WTC11 (cell line): ENCODE measurements at regions not wholly inside any gene's neighbourhood (a gene's known extent, or its start where the extent isn't known, plus 50 kb on each side); places are given as distances from the start of the nearest gene placed in this dataset.

Source experiments
- ATAC-seq: fragments of 200-7000 bp; cut with Tn5 transposase; 2 replicates; pipeline ENCODE4 v1.10.0; 2021; ENCODE audit warnings: mild to moderate bottlenecking, moderate library complexity
- CTCF ChIA-PET: fragments of 300-600 bp; sonication (Branson Sonifier 250); formaldehyde crosslinking; loops from one replicate; lab custom pipeline; 2021; ENCODE audit warnings: antibody characterized with exemption; lab: Charles Lee
- POLR2A ChIA-PET: fragments of 350-600 bp; sonication (Branson Sonifier 250); formaldehyde crosslinking; loops from one replicate; lab custom pipeline; 2021; ENCODE audit warnings: antibody characterized with exemption; lab: Charles Lee
- DNase-seq: peaks from one replicate; pipeline ENCODE4 v3.0.0; 2021; ENCODE audit warnings: low spot score
- H3K27ac Mint-ChIP-seq: 2 replicates; pipeline ENCODE4 v1.8.0; 2021; ENCODE audit warnings: mixed read lengths
- H3K27me3 Mint-ChIP-seq: 2 replicates; pipeline ENCODE4 v1.8.0; 2021; ENCODE audit warnings: low read depth, mild to moderate bottlenecking, moderate library complexity, mixed read lengths
- H3K36me3 Mint-ChIP-seq: 2 replicates; pipeline ENCODE4 v1.8.0; 2021; ENCODE audit warnings: mixed read lengths
- H3K4me1 Mint-ChIP-seq: 2 replicates; pipeline ENCODE4 v1.8.0; 2022; ENCODE audit warnings: mixed read lengths
- H3K4me3 Mint-ChIP-seq: 2 replicates; pipeline ENCODE4 v1.8.0; 2021; ENCODE audit warnings: mild to moderate bottlenecking, moderate library complexity, mixed read lengths
- H3K9me3 Mint-ChIP-seq: 2 replicates; pipeline ENCODE4 v1.8.0; 2021; ENCODE audit warnings: mixed read lengths
- ATF3 ChIP-seq: sonication (generic); formaldehyde crosslinking; conservative IDR thresholded peaks from 2 replicates; pipeline ENCODE4 v1.8.1; 2022; ENCODE audit warnings: mild to moderate bottlenecking, missing genetic modification reagents
- CREM ChIP-seq: sonication (generic); formaldehyde crosslinking; IDR thresholded peaks from 2 replicates; pipeline ENCODE4 v1.8.1; 2022; ENCODE audit warnings: mild to moderate bottlenecking, missing genetic modification reagents, moderate library complexity
- CTCF ChIP-seq: fragments of 200-600 bp; IDR thresholded peaks from 2 replicates; pipeline ENCODE4 v1.8.0; 2022; ENCODE audit warnings: antibody characterized with exemption
- E2F5 ChIP-seq: sonication (generic); formaldehyde crosslinking; IDR thresholded peaks from 2 replicates; pipeline ENCODE4 v1.8.1; 2022; ENCODE audit warnings: mild to moderate bottlenecking, moderate library complexity, missing genetic modification reagents
- ETV6 ChIP-seq: sonication (generic); formaldehyde crosslinking; IDR thresholded peaks from 2 replicates; pipeline ENCODE4 v1.8.1; 2022; ENCODE audit warnings: mild to moderate bottlenecking, missing genetic modification reagents
- MXD4 ChIP-seq: fragments of 250-450 bp; sonication (Bioruptor Pico); IDR thresholded peaks from 2 replicates; pipeline ENCODE4 v1.8.0; 2021; ENCODE audit warnings: mild to moderate bottlenecking, moderate library complexity, borderline replicate concordance
- SMAD3 ChIP-seq: sonication (generic); formaldehyde crosslinking; IDR thresholded peaks from 2 replicates; pipeline ENCODE4 v1.8.0; 2022; ENCODE audit warnings: missing genetic modification reagents, mild to moderate bottlenecking, borderline replicate concordance
- ZBTB43 ChIP-seq: sonication (generic); formaldehyde crosslinking; IDR thresholded peaks from 2 replicates; pipeline ENCODE4 v1.8.1; 2023; ENCODE audit warnings: mild to moderate bottlenecking, missing genetic modification reagents
- ZNF121 ChIP-seq: sonication (generic); formaldehyde crosslinking; IDR thresholded peaks from 2 replicates; pipeline ENCODE4 v1.8.0; 2023; ENCODE audit warnings: missing genetic modification reagents
- ZNF317 ChIP-seq: sonication (generic); formaldehyde crosslinking; IDR thresholded peaks from 2 replicates; pipeline ENCODE4 v1.8.1; 2023; ENCODE audit warnings: low read depth, mild to moderate bottlenecking, moderate library complexity, missing genetic modification reagents, borderline replicate concordance
- ZNF671 ChIP-seq: fragments of 250-450 bp; sonication (Bioruptor Pico); IDR thresholded peaks from 2 replicates; pipeline ENCODE4 v1.8.0; 2021; ENCODE audit warnings: mild to moderate bottlenecking
- ZSCAN18 ChIP-seq: fragments of 250-450 bp; sonication (Bioruptor Pico); IDR thresholded peaks from 2 replicates; pipeline ENCODE4 v2.1.2; 2022; ENCODE audit warnings: mild to moderate bottlenecking, moderate library complexity
- TF ChIP-seq, protein P1 (sequence below): sonication (generic); formaldehyde crosslinking; conservative IDR thresholded peaks from 2 replicates; pipeline ENCODE4 v1.8.1; 2023; ENCODE audit warnings: mild to moderate bottlenecking, low read depth, missing genetic modification reagents, moderate library complexity
- TF ChIP-seq, protein P2 (sequence below): sonication (generic); formaldehyde crosslinking; IDR thresholded peaks from 2 replicates; pipeline ENCODE4 v1.8.0; 2023; ENCODE audit warnings: missing genetic modification reagents

GRCh38 chr12:102596031-102596430 lies 115.7 kb upstream of the IGF1 start:
- H3K27ac Mint-ChIP-seq, result no peak overlapping the region
- POLR2A ChIA-PET, result no interaction called here
- CTCF ChIA-PET, result no interaction called here
- H3K36me3 Mint-ChIP-seq, result no peaks in the 10 kb centered on the region
- DNase-seq, result no peak
- ATAC-seq, result no peak
- H3K27me3 Mint-ChIP-seq, result no peaks in the 10 kb centered on the region
- H3K9me3 Mint-ChIP-seq, result peaks cover 8% of the 10 kb centered on the region
- TF ChIP-seq ZNF121 (CRISPR knock-in tag) (no peak), ATF3 (no peak), ZSCAN18 (CRISPR knock-in tag) (no peak), ZNF317 (CRISPR knock-in tag) (no peak), E2F5 (CRISPR knock-in tag) (no peak), CTCF (no peak)
- TF ChIP-seq, protein P1, sequence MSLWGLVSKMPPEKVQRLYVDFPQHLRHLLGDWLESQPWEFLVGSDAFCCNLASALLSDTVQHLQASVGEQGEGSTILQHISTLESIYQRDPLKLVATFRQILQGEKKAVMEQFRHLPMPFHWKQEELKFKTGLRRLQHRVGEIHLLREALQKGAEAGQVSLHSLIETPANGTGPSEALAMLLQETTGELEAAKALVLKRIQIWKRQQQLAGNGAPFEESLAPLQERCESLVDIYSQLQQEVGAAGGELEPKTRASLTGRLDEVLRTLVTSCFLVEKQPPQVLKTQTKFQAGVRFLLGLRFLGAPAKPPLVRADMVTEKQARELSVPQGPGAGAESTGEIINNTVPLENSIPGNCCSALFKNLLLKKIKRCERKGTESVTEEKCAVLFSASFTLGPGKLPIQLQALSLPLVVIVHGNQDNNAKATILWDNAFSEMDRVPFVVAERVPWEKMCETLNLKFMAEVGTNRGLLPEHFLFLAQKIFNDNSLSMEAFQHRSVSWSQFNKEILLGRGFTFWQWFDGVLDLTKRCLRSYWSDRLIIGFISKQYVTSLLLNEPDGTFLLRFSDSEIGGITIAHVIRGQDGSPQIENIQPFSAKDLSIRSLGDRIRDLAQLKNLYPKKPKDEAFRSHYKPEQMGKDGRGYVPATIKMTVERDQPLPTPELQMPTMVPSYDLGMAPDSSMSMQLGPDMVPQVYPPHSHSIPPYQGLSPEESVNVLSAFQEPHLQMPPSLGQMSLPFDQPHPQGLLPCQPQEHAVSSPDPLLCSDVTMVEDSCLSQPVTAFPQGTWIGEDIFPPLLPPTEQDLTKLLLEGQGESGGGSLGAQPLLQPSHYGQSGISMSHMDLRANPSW (CRISPR knock-in tag), result no peak
- peaks cover 25% of the 10 kb centered on the region for H3K4me1 Mint-ChIP-seq
- no peak overlapping the region for H3K4me3 Mint-ChIP-seq

- H3K4me3 Mint-ChIP-seq, result no peak overlapping the region
- CTCF ChIA-PET, result no interaction called here
Measured at GRCh38 chr12:102595315-102595714, 115.0 kb upstream of the IGF1 start.

More at GRCh38 chr12:102595315-102595714, 115.0 kb upstream of the IGF1 start:
- POLR2A ChIA-PET, result no interaction called here
- Mint-ChIP-seq H3K27ac (no peak overlapping the region), H3K36me3 (no peaks in the 10 kb centered on the region), H3K27me3 (no peaks in the 10 kb centered on the region), H3K4me1 (peaks cover 25% of the 10 kb centered on the region), H3K9me3 (peaks cover 12% of the 10 kb centered on the region)
- no peak for DNase-seq
- ATAC-seq, result no peak
- TF ChIP-seq SMAD3 (CRISPR knock-in tag) (no peak), ETV6 (CRISPR knock-in tag) (no peak), MXD4 (CRISPR knock-in tag) (no peak), CREM (CRISPR knock-in tag) (no peak), ZNF671 (CRISPR knock-in tag) (no peak), ZBTB43 (CRISPR knock-in tag) (no peak), ZNF121 (CRISPR knock-in tag) (no peak)
- TF ChIP-seq, protein P2, sequence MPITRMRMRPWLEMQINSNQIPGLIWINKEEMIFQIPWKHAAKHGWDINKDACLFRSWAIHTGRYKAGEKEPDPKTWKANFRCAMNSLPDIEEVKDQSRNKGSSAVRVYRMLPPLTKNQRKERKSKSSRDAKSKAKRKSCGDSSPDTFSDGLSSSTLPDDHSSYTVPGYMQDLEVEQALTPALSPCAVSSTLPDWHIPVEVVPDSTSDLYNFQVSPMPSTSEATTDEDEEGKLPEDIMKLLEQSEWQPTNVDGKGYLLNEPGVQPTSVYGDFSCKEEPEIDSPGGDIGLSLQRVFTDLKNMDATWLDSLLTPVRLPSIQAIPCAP (CRISPR knock-in tag), result no peak
